ENCODE measurements at regions not wholly inside any gene's neighbourhood (a gene's known extent, or its start where the extent isn't known, plus 50 kb on each side); places are given as distances from the start of the nearest gene placed in this dataset.

- TF ChIP-seq, protein P1, sequence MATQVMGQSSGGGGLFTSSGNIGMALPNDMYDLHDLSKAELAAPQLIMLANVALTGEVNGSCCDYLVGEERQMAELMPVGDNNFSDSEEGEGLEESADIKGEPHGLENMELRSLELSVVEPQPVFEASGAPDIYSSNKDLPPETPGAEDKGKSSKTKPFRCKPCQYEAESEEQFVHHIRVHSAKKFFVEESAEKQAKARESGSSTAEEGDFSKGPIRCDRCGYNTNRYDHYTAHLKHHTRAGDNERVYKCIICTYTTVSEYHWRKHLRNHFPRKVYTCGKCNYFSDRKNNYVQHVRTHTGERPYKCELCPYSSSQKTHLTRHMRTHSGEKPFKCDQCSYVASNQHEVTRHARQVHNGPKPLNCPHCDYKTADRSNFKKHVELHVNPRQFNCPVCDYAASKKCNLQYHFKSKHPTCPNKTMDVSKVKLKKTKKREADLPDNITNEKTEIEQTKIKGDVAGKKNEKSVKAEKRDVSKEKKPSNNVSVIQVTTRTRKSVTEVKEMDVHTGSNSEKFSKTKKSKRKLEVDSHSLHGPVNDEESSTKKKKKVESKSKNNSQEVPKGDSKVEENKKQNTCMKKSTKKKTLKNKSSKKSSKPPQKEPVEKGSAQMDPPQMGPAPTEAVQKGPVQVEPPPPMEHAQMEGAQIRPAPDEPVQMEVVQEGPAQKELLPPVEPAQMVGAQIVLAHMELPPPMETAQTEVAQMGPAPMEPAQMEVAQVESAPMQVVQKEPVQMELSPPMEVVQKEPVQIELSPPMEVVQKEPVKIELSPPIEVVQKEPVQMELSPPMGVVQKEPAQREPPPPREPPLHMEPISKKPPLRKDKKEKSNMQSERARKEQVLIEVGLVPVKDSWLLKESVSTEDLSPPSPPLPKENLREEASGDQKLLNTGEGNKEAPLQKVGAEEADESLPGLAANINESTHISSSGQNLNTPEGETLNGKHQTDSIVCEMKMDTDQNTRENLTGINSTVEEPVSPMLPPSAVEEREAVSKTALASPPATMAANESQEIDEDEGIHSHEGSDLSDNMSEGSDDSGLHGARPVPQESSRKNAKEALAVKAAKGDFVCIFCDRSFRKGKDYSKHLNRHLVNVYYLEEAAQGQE (IDR thresholded peaks at IDR 0.05; ENCODE audit: insufficient read depth in 1 of 2, low read depth in 2 of 2, low read length in 2 of 2) = no peak
- TF ChIP-seq POLR2AphosphoS5 (IDR thresholded peaks at IDR 0.05; ENCODE audit: low read depth, low read length) = no peak
- no peak for TF ChIP-seq TAF1 (IDR thresholded peaks at IDR 0.05; ENCODE audit: borderline replicate concordance, insufficient read depth, low read length)
- no peak for TF ChIP-seq FOXP2 (optimal IDR thresholded peaks at IDR 0.05; ENCODE audit: borderline replicate concordance, extremely low read depth, extremely low read length, insufficient read depth)
- TF ChIP-seq SIN3A (IDR thresholded peaks at IDR 0.05; ENCODE audit: borderline replicate concordance, insufficient read depth, low read length) = no peak
Observed at GRCh38 chr10:15931376-15931775, 71.1 kb upstream of the MINDY3 start.

GRCh38 chr10:15943426-15943825 is 83.1 kb upstream of the MINDY3 start:
- TF ChIP-seq, protein P1 (IDR thresholded peaks at IDR 0.05; ENCODE audit: insufficient read depth in 1 of 2, low read depth in 2 of 2, low read length in 2 of 2) = no peak
- TF ChIP-seq SIN3A (IDR thresholded peaks at IDR 0.05; ENCODE audit: borderline replicate concordance, insufficient read depth, low read length) (no peak), FOXP2 (optimal IDR thresholded peaks at IDR 0.05; ENCODE audit: borderline replicate concordance, extremely low read depth, extremely low read length, insufficient read depth) (no peak), TAF1 (IDR thresholded peaks at IDR 0.05; ENCODE audit: borderline replicate concordance, insufficient read depth, low read length) (no peak), POLR2AphosphoS5 (IDR thresholded peaks at IDR 0.05; ENCODE audit: low read depth, low read length) (no peak)

DNA sequence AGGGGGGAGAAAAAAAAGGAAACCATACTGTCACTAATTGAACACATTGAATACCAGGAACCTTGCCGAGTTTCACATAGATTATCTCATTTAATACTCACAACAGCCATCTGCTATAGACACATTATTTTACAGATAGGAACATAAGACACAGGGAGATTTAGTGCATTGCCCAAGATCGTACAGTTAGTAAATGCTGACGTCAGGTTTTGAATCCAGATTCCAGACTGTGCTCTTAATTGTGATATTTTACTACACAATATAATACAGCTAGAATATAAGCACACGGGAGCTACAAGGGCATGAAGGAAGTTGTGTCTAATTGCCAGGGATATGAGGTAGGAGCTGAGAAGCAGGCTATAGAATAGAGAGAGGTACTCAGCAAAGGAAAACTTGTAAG is 93.9 kb upstream of the MINDY3 start:
- TF ChIP-seq FOXP2 (optimal IDR thresholded peaks at IDR 0.05; ENCODE audit: borderline replicate concordance, extremely low read depth, extremely low read length, insufficient read depth) (no peak), POLR2AphosphoS5 (IDR thresholded peaks at IDR 0.05; ENCODE audit: low read depth, low read length) (no peak), SIN3A (IDR thresholded peaks at IDR 0.05; ENCODE audit: borderline replicate concordance, insufficient read depth, low read length) (no peak), TAF1 (IDR thresholded peaks at IDR 0.05; ENCODE audit: borderline replicate concordance, insufficient read depth, low read length) (no peak)
- TF ChIP-seq, protein P1 (IDR thresholded peaks at IDR 0.05; ENCODE audit: insufficient read depth in 1 of 2, low read depth in 2 of 2, low read length in 2 of 2) = no peak

- TF ChIP-seq FOXP2 (optimal IDR thresholded peaks at IDR 0.05; ENCODE audit: borderline replicate concordance, extremely low read depth, extremely low read length, insufficient read depth) = no peak
- TF ChIP-seq TAF1 (IDR thresholded peaks at IDR 0.05; ENCODE audit: borderline replicate concordance, insufficient read depth, low read length) = no peak
- no peak for TF ChIP-seq POLR2AphosphoS5 (IDR thresholded peaks at IDR 0.05; ENCODE audit: low read depth, low read length)
- TF ChIP-seq, protein P1 (IDR thresholded peaks at IDR 0.05; ENCODE audit: insufficient read depth in 1 of 2, low read depth in 2 of 2, low read length in 2 of 2) = no peak
- TF ChIP-seq SIN3A (IDR thresholded peaks at IDR 0.05; ENCODE audit: borderline replicate concordance, insufficient read depth, low read length) = no peak
Observed at GRCh38 chr10:15960277-15960676, 100.0 kb upstream of the MINDY3 start.

GRCh38 chr10:15985690-15986089 is 125.4 kb upstream of the MINDY3 start:
- no peak for TF ChIP-seq TAF1 (IDR thresholded peaks at IDR 0.05; ENCODE audit: borderline replicate concordance, insufficient read depth, low read length)
- TF ChIP-seq FOXP2 (optimal IDR thresholded peaks at IDR 0.05; ENCODE audit: borderline replicate concordance, extremely low read depth, extremely low read length, insufficient read depth) = no peak
- no peak for TF ChIP-seq SIN3A (IDR thresholded peaks at IDR 0.05; ENCODE audit: borderline replicate concordance, insufficient read depth, low read length)
- TF ChIP-seq, protein P1 (IDR thresholded peaks at IDR 0.05; ENCODE audit: insufficient read depth in 1 of 2, low read depth in 2 of 2, low read length in 2 of 2) = no peak
- TF ChIP-seq POLR2AphosphoS5 (IDR thresholded peaks at IDR 0.05; ENCODE audit: low read depth, low read length) = no peak

Measured in PFSK-1 (cell line).